Stomach (tissue), 4 donors: ENCODE measurements at regions not wholly inside any gene's neighbourhood (a gene's known extent, or its start where the extent isn't known, plus 50 kb on each side); places are given as distances from the start of the nearest gene placed in this dataset.
"Not testable (repeated sequence)": the region's sequence is repeated elsewhere in the genome, so short reads cannot be mapped to it uniquely, and the experiment has no call there.

Experiments
- CTCF ChIP-seq, 7 experiments: fragments of 450-650 bp in 4 of 7; fragments of 200-600 bp in 3 of 7; sonication (generic) in 3 of 7; IDR thresholded peaks; one replicate each; pipeline ENCODE4 v1.5.1; 2016 to 2019; ENCODE audit warnings: antibody characterized with exemption in 7 of 7, control low read depth in 2 of 7, mild to moderate bottlenecking in 1 of 7
- EP300 ChIP-seq: sonication (generic); formaldehyde crosslinking; IDR thresholded peaks from one replicate; pipeline ENCODE4 v1.6.1; 2017; ENCODE audit warnings: antibody characterized with exemption
- POLR2AphosphoS5 ChIP-seq, 3 donors: sonication (generic); formaldehyde crosslinking; IDR thresholded peaks; one replicate each; pipeline ENCODE4 v1.6.1; 2016; ENCODE audit warnings: antibody characterized with exemption in 3 of 3

GRCh38 chr4:134914250-134914649 is 712.7 kb upstream of the PABPC4L start:
- TF ChIP-seq EP300; CTCF (IDR thresholded peaks at IDR 0.05); POLR2AphosphoS5 (IDR thresholded peaks at IDR 0.05): not testable (repeated sequence)
